ENCODE measurements at regions not wholly inside any gene's neighbourhood (a gene's known extent, or its start where the extent isn't known, plus 50 kb on each side); places are given as distances from the start of the nearest gene placed in this dataset.

DNA sequence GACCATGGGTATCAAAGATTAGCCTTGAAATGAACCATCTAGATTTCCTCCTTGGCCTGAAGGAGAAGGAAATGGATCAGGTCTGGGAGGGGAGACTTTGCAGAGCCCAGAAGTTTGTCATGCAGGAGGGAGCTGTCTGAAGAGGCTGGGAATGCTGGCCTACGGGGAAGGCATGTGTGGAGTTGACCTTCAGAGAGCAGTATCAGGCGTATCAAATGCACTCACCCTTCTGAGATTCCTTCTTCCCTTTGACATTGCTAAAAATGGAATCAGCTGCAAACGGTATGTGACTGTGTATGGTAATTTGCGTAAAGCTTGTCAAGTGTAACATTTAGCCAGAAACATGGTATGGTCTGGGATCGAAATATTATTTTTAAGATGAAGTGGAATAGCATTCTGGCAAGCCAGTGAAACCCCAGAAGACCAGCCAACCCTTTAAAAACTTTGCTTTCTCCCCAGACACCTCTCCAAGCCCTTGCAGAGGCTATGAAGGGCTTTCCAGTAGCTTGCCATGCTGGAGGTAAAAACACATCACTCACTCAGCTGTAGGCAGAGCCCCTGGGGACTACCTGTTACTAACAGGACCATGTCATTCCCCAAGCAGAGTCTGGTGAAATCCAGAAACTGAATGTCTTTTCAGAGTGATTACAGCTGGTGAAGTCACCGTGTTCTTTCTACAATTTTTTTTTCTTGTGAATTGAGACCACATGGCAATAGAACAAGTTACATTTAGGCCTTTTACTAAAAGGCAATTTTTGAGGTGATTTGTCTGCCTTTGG is 174.7 kb upstream of the SLC24A5 start:
- no peaks in the 10 kb centered on the region for H3K9me3 ChIP-seq (ENCODE audit: low read depth, low read length)
- H3K27me3 ChIP-seq (ENCODE audit: insufficient read depth, low read length): no peaks in the 10 kb centered on the region
- H3K27ac ChIP-seq (ENCODE audit: low read depth, low read length): no peak overlapping the region
- TF ChIP-seq, protein P1, sequence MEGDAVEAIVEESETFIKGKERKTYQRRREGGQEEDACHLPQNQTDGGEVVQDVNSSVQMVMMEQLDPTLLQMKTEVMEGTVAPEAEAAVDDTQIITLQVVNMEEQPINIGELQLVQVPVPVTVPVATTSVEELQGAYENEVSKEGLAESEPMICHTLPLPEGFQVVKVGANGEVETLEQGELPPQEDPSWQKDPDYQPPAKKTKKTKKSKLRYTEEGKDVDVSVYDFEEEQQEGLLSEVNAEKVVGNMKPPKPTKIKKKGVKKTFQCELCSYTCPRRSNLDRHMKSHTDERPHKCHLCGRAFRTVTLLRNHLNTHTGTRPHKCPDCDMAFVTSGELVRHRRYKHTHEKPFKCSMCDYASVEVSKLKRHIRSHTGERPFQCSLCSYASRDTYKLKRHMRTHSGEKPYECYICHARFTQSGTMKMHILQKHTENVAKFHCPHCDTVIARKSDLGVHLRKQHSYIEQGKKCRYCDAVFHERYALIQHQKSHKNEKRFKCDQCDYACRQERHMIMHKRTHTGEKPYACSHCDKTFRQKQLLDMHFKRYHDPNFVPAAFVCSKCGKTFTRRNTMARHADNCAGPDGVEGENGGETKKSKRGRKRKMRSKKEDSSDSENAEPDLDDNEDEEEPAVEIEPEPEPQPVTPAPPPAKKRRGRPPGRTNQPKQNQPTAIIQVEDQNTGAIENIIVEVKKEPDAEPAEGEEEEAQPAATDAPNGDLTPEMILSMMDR (IDR thresholded peaks at IDR 0.05; ENCODE audit: extremely low read depth, low read depth, low read length): no peak
- H3K4me1 ChIP-seq (ENCODE audit: insufficient read depth, low read length): no peaks in the 10 kb centered on the region
- H3K79me2 ChIP-seq (ENCODE audit: insufficient read depth, low read length): no peaks in the 10 kb centered on the region
- no peak overlapping the region for H3K4me3 ChIP-seq (ENCODE audit: insufficient read depth, low read length)
- H2AFZ ChIP-seq (ENCODE audit: low read length): no peak overlapping the region
- no peak for DNase-seq (ENCODE audit: insufficient read length, low spot score, missing footprints)
- H4K20me1 ChIP-seq (ENCODE audit: insufficient read depth, low read length): no peaks in the 10 kb centered on the region
- H3K4me2 ChIP-seq (ENCODE audit: insufficient read depth, low read length): no peak overlapping the region
- H3K36me3 ChIP-seq (ENCODE audit: insufficient read depth, low read length): no peaks in the 10 kb centered on the region

DNA sequence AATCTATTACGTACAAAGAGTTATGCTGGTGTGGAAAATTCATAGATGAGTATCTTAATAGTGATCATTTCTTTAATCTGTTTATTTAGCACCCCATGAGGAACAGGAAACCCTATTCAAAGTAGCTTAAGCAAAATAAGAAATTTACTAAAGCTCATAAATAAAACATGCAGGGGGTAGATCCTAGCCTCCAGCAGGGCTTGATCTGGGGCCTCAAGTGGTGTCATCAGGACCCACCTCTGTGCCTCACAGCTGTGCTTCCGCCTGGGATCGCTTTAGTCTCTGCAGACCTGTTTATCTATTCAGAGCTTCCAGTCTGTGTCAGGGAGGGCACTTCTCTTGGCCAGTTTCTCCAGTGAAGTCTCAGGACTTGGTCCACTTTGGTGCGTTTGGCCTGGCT is 171.0 kb upstream of the SLC24A5 start:
- Histone ChIP-seq H3K27me3 (ENCODE audit: insufficient read depth, low read length) (no peaks in the 10 kb centered on the region), H3K9me3 (ENCODE audit: low read depth, low read length) (no peaks in the 10 kb centered on the region), H3K27ac (ENCODE audit: low read depth, low read length) (no peak overlapping the region), H3K4me3 (ENCODE audit: insufficient read depth, low read length) (no peak overlapping the region), H3K4me1 (ENCODE audit: insufficient read depth, low read length) (no peaks in the 10 kb centered on the region), H3K79me2 (ENCODE audit: insufficient read depth, low read length) (no peaks in the 10 kb centered on the region), H3K4me2 (ENCODE audit: insufficient read depth, low read length) (no peak overlapping the region), H2AFZ (ENCODE audit: low read length) (no peak overlapping the region), H4K20me1 (ENCODE audit: insufficient read depth, low read length) (no peaks in the 10 kb centered on the region), H3K36me3 (ENCODE audit: insufficient read depth, low read length) (no peaks in the 10 kb centered on the region)
- DNase-seq (ENCODE audit: insufficient read length, low spot score, missing footprints): no peak
- TF ChIP-seq, protein P1 (IDR thresholded peaks at IDR 0.05; ENCODE audit: extremely low read depth, low read depth, low read length): no peak

DNA sequence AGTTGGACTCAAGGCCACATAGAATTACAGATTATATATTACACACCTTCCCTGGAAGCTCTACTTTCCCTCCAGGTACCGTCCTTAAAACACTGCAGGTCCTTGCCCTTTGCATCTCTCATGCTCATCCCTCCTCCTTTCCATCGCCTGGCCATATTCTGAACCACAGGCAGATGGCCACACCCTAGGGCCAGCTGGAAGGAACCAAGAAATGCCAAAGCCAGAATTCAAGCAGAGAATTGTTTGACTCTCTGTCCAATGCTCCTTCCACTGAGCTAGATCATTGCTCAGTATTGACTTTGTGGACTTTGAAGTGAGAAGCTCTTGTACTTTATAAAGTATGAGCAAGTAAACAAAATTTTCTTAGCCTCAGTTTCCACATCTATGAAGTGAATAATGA is 170.3 kb upstream of the SLC24A5 start:
- H3K27ac ChIP-seq (ENCODE audit: low read depth, low read length): no peak overlapping the region
- H3K4me2 ChIP-seq (ENCODE audit: insufficient read depth, low read length): no peak overlapping the region
- no peaks in the 10 kb centered on the region for H3K4me1 ChIP-seq (ENCODE audit: insufficient read depth, low read length)
- no peaks in the 10 kb centered on the region for H3K9me3 ChIP-seq (ENCODE audit: low read depth, low read length)
- H4K20me1 ChIP-seq (ENCODE audit: insufficient read depth, low read length): no peaks in the 10 kb centered on the region
- no peaks in the 10 kb centered on the region for H3K36me3 ChIP-seq (ENCODE audit: insufficient read depth, low read length)
- no peaks in the 10 kb centered on the region for H3K79me2 ChIP-seq (ENCODE audit: insufficient read depth, low read length)
- no peak overlapping the region for H2AFZ ChIP-seq (ENCODE audit: low read length)
- no peak overlapping the region for H3K4me3 ChIP-seq (ENCODE audit: insufficient read depth, low read length)
- TF ChIP-seq, protein P1 (IDR thresholded peaks at IDR 0.05; ENCODE audit: extremely low read depth, low read depth, low read length): no peak
- peak; percentile 54 for DNase-seq (ENCODE audit: insufficient read length, low spot score, missing footprints)
- H3K27me3 ChIP-seq (ENCODE audit: insufficient read depth, low read length): no peaks in the 10 kb centered on the region

DNA sequence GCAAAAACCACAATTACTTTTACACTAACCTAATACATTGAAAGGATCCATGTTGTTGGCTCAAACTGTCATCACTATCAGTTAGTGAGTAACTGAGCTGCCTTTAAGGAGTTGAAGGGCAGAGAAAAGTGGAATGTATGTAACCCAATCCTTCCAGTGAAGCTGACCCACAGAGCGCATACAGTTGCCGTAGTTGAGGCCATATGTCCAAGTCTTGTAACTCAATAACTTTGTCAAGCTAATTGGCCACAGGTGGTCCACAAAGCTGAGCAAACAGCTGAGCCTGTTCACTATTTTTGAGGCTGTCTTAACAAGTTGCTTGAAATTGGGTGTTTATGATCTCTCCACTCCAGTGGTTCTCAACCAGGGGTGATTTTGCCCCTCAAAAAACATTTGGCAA is 169.0 kb upstream of the SLC24A5 start:
- Histone ChIP-seq H3K4me2 (ENCODE audit: insufficient read depth, low read length) (no peak overlapping the region), H2AFZ (ENCODE audit: low read length) (no peak overlapping the region), H3K79me2 (ENCODE audit: insufficient read depth, low read length) (no peaks in the 10 kb centered on the region), H3K27ac (ENCODE audit: low read depth, low read length) (no peak overlapping the region), H3K4me3 (ENCODE audit: insufficient read depth, low read length) (no peak overlapping the region), H3K27me3 (ENCODE audit: insufficient read depth, low read length) (no peaks in the 10 kb centered on the region), H3K36me3 (ENCODE audit: insufficient read depth, low read length) (no peaks in the 10 kb centered on the region), H4K20me1 (ENCODE audit: insufficient read depth, low read length) (no peaks in the 10 kb centered on the region), H3K4me1 (ENCODE audit: insufficient read depth, low read length) (no peaks in the 10 kb centered on the region), H3K9me3 (ENCODE audit: low read depth, low read length) (no peaks in the 10 kb centered on the region)
- no peak for DNase-seq (ENCODE audit: insufficient read length, low spot score, missing footprints)
- TF ChIP-seq, protein P1 (IDR thresholded peaks at IDR 0.05; ENCODE audit: extremely low read depth, low read depth, low read length): no peak

All from osteoblast (primary cell).